ENCODE measurements at regions not wholly inside any gene's neighbourhood (a gene's known extent, or its start where the extent isn't known, plus 50 kb on each side); places are given as distances from the start of the nearest gene placed in this dataset.
A peak's percentile ranks its signal among the peaks of the same experiment; 100 is the strongest.

DNA sequence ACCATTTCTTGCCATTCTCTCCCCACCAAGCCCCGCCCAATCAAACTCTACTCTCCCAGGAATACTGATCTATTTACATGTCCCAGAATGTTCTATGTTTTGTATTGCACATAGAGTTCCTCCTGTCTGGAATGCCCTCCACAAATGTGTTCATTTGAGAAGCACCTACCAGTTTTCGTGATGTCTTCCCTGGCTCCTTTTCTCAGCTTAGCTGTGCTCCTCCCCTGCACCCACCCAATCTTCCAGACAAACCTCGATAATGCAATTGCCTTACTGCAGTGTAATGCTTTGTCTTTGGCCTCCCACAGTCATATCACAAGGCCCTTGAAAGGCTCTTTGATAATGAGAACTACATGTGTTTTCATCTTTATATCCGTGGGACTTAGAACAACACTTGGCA is 214.5 kb upstream of the ANKRD55 start:
- TF ChIP-seq, protein P1, sequence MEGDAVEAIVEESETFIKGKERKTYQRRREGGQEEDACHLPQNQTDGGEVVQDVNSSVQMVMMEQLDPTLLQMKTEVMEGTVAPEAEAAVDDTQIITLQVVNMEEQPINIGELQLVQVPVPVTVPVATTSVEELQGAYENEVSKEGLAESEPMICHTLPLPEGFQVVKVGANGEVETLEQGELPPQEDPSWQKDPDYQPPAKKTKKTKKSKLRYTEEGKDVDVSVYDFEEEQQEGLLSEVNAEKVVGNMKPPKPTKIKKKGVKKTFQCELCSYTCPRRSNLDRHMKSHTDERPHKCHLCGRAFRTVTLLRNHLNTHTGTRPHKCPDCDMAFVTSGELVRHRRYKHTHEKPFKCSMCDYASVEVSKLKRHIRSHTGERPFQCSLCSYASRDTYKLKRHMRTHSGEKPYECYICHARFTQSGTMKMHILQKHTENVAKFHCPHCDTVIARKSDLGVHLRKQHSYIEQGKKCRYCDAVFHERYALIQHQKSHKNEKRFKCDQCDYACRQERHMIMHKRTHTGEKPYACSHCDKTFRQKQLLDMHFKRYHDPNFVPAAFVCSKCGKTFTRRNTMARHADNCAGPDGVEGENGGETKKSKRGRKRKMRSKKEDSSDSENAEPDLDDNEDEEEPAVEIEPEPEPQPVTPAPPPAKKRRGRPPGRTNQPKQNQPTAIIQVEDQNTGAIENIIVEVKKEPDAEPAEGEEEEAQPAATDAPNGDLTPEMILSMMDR (IDR thresholded peaks at IDR 0.05; ENCODE audit: low read depth, low read length) = no peak
- TF ChIP-seq, protein P2, sequence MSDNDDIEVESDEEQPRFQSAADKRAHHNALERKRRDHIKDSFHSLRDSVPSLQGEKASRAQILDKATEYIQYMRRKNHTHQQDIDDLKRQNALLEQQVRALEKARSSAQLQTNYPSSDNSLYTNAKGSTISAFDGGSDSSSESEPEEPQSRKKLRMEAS (IDR thresholded peaks at IDR 0.05; ENCODE audit: low read depth, low read length) = no peak
- TF ChIP-seq MYC (IDR thresholded peaks at IDR 0.05; ENCODE audit: low read depth, low read length) = no peak
- no peak for TF ChIP-seq POLR2A (IDR thresholded peaks at IDR 0.05; ENCODE audit: extremely low read depth, insufficient read length)
- DNase-seq (ENCODE audit: low read depth) = no peak
- no peak overlapping the region for H3K4me3 ChIP-seq (ENCODE audit: low read depth, low read length)

DNA sequence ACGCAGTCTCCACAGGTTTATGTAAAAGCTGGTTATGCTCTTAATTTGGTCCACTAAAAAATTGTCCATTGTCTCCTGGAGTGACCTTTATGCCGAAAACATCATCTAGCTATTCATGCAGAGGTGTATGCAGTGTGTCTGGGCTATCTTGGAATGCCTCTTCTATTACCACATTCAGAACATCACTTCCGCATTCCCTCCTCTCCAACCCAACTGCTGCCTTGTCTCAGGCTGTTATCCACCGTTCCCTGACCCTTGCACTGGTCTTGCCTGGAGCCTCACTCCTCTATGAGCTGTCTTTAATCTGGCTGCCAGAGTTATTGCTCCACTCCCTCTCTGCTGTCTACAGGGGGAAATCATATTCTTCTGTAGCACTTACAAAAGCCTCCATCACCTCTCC is 214.1 kb upstream of the ANKRD55 start:
- H3K4me3 ChIP-seq (ENCODE audit: low read depth, low read length) = no peak overlapping the region
- TF ChIP-seq, protein P1 (IDR thresholded peaks at IDR 0.05; ENCODE audit: low read depth, low read length) = no peak
- TF ChIP-seq MYC (IDR thresholded peaks at IDR 0.05; ENCODE audit: low read depth, low read length) = no peak
- TF ChIP-seq, protein P2 (IDR thresholded peaks at IDR 0.05; ENCODE audit: low read depth, low read length) = no peak
- TF ChIP-seq POLR2A (IDR thresholded peaks at IDR 0.05; ENCODE audit: extremely low read depth, insufficient read length) = no peak
- no peak for DNase-seq (ENCODE audit: low read depth)

DNA sequence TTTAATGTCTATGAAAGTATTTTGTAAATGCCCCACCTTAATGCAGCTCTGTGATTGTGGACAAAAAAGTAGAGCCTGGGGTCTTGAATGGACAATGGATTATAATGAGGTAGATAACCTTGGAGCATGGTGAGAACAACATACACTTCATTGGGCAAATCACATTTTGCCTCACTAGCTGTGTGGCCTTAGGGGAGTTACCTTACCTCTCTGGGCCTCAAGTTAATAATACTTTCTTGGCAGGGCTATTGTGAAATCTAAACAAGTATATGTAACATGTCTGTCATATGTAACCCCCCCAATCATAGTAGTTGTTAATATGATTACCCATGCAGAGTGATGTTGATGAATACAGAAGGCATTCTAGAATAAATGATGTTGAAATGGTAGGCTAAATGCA is 213.6 kb upstream of the ANKRD55 start:
- no peak for DNase-seq (ENCODE audit: low read depth)
- TF ChIP-seq, protein P1 (IDR thresholded peaks at IDR 0.05; ENCODE audit: low read depth, low read length) = no peak
- TF ChIP-seq, protein P2 (IDR thresholded peaks at IDR 0.05; ENCODE audit: low read depth, low read length) = no peak
- TF ChIP-seq MYC (IDR thresholded peaks at IDR 0.05; ENCODE audit: low read depth, low read length) (no peak), POLR2A (IDR thresholded peaks at IDR 0.05; ENCODE audit: extremely low read depth, insufficient read length) (no peak)
- no peak overlapping the region for H3K4me3 ChIP-seq (ENCODE audit: low read depth, low read length)

DNA sequence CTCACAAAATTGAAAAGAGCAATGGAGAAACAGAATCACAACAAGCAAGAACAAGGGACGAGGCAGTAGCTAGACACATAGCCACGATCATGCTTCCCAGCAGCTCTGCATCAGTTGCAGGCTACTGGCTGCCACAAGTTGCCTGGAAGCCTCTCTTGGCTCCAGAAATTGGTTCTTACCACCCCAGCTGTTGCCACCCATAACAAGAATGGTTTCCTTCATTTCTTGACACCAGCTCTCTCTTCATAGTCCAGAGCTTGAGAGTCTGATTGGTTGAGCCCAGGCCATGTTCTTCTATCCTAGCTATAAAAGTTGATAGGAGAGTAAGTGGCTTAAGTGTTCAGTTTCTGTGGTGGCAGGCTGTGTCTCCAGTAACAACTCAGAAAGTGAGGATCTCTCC is 210.7 kb upstream of the ANKRD55 start:
- DNase-seq (ENCODE audit: low read depth) = no peak
- no peak overlapping the region for H3K4me3 ChIP-seq (ENCODE audit: low read depth, low read length)
- TF ChIP-seq, protein P2 (IDR thresholded peaks at IDR 0.05; ENCODE audit: low read depth, low read length) = no peak
- TF ChIP-seq POLR2A (IDR thresholded peaks at IDR 0.05; ENCODE audit: extremely low read depth, insufficient read length) = no peak
- TF ChIP-seq, protein P1 (IDR thresholded peaks at IDR 0.05; ENCODE audit: low read depth, low read length) = no peak
- no peak for TF ChIP-seq MYC (IDR thresholded peaks at IDR 0.05; ENCODE audit: low read depth, low read length)

DNA sequence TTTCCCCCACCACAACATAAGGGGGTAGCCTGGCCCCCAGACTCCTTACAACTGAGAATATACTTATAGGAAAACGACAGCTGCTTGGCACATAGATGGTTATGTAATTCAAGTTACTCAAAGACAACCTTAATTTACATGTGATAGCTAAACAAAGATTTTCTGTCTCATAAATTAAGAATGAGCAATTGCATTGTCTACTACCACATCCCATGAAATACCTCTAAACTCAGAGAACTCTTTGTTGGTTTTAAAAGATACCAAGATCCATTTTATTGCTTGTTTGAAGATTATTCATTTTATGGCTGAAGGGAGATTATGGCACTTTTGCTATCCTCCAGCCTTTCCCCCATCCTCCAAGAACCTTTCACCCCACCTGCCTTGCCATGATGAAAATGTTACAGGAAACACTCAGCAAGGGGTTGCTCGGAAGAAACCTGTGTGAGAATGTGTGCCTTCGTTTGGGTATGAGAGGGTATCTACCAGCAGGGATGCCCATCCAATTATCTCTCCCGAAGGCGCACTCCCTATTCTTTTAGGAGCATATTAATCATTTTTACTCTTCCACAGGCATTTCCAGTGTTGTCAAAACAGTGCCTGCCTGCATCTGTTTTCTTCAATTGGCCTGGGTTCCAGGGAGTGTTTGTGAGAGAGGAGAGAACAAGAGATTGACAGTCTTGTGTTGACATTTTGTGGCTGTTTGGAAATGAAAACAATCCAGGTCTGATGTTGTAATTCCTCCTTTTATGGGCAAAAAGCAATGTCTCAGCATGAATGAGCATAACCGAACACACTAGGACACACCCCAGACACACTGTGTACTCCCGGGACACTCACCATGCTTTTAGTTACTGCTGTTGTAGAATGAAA is 208.0 kb upstream of the ANKRD55 start:
- H3K4me3 ChIP-seq (ENCODE audit: low read depth, low read length) = no peak overlapping the region
- TF ChIP-seq, protein P1 (IDR thresholded peaks at IDR 0.05; ENCODE audit: low read depth, low read length) = no peak
- TF ChIP-seq MYC (IDR thresholded peaks at IDR 0.05; ENCODE audit: low read depth, low read length) (no peak), POLR2A (IDR thresholded peaks at IDR 0.05; ENCODE audit: extremely low read depth, insufficient read length) (no peak)
- TF ChIP-seq, protein P2 (IDR thresholded peaks at IDR 0.05; ENCODE audit: low read depth, low read length) = no peak
- DNase-seq (ENCODE audit: low read depth) = peak; percentile 70
